Activated CD8-positive, alpha-beta memory T cell treated with anti-CD3 and anti-CD28 coated beads for 48 hours (primary cell): ENCODE measurements at regions not wholly inside any gene's neighbourhood (a gene's known extent, or its start where the extent isn't known, plus 50 kb on each side); places are given as distances from the start of the nearest gene placed in this dataset.

Source experiments
- DNase-seq, 3 experiments: peaks; one replicate each; pipeline ENCODE4 v3.0.0-alpha.2; 2020; ENCODE audit warnings: low read depth in 2 of 3, low spot score in 2 of 3

DNA sequence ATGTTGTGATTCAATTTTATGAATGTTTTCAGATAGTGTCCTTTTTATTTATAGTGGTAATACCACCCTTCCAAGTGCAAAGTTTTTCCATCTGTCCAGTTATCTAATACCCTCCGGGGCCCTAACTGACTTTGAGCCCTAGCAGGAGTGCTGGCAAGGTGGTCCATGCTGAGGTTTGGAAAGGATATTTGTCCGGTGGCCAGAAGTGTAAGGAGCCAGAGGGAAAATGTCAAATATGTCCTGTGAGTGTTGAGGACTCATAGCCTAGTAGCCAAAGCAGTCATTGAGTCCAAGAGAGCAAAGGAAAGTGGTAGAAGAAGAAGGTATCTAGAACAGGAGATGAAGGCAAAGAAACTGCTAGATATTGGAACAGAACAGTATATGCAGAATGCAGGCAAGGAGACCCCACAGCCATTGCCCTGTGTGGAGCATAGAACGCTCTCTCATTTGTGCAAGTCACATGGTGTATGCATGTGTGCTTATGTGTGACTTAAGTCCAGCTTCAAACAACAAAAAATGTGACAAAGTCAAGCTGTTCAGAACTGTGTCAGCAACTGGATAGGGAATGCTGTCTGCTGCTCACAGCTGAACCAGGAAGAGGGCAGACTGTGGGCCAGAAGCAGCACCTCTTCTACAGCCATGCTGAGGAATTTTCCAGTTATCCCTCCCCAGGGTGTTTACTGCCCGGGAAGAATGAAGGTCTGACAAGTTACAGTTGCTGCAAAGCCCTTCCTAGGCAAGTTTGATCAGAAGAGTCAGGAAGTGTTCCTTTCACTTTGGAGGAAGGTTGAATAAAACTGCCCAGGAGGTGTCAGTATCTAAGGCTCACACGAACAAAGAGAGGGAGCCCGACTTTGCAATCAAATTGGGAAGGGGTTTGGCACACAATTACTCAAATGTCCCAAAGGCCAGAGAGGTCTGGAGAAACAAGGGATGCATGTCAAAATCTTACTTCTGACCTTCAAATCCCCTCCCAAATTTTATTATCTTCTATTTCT lies 463.3 kb upstream of the DMAC1 start:
- no peak for DNase-seq

DNA sequence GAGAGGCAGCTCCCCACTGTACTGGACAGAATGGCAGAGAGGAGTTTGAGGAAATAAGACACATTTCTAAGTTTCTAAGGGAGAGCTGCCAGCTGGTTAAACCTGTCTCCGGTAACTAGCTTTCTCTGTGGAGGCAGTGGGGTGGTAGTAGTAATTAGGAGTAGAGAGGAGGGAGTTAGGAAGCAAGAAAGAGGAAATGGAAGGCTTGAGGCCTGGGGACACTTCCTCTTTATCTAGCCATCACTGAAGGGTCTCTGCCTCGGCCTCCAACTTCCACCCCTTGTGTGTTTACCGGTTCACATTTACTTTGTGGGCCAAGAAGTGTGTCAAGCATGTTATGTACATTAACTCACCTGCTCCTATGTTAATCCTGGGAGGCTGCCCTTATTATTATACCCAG lies 462.2 kb upstream of the DMAC1 start:
- no peak for DNase-seq

DNA sequence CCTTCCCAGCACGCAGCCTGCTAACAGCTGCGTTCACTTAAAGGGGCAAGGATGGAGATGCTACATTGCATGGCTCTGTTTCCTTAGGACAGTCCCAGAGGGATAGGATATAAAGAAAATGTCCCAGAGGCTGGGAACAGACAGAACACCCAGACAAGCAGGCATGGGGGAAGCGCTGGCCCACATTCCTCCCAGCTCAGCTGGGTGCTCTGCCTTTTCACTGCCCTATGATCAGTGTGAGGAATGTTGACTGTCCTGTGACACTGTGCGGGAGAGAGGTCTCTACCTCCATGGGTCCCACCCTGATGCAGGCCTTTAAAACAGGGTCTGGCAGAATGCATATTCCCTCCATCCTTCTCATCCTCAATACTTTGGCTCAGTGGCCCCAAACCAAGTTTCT lies 459.4 kb upstream of the DMAC1 start:
- DNase-seq = no peak

DNA sequence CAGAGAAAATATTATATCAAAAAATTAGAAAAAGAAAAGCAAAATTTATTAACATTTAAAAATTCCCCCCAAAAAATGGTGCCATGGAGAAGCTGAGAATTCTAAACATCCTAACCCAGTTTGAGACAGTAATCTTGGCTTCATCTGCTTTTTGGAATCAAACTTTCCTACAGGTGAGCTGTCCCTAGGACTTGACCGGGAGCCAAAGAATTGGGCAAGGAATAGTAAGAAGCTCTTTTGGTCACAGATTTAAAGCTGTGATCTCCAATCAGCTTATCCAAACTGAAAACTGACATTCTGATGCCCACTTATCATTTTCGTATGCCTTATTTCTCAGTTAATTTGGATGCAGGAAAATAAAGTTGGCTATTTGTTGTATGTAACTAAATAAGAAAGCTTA lies 457.3 kb upstream of the DMAC1 start:
- DNase-seq = no peak

DNA sequence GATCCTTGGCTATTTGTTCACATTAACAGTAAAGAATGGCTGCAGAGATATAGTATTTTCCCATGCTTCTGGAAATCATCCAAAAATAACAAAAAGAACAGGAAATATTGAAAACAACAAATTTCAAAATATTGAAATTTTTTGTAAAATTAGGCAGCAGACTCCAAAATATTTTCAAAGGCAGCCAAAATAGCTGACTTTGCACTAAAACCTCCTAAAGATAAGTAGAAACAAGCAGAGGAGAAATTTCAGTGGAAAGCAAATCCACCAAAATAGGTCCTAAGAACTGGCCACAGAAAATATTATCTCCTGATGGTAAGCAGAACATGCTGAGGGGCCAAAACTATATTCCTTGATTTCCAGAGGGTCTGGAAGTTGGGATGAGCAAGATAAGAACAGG lies 456.3 kb upstream of the DMAC1 start:
- DNase-seq = no peak

DNA sequence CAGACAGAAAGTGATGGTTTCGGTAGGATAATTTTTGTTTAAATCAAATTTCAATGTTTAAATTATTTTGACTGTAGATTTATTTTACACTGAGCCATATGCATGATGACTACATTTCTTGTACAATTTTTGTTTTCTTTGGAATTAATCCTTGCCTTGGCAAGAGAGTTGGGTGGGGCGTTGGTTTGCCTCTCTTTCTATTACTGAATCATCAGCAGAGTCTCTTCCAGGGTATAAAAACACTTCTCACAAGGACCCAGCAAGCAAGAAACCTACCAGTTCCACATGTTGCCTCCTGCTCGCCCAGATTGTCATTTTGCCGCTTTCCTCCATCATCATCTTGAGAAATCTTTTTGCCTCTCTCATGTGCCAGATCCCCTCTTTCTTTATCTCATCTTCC lies 455.0 kb upstream of the DMAC1 start:
- no peak for DNase-seq

DNA sequence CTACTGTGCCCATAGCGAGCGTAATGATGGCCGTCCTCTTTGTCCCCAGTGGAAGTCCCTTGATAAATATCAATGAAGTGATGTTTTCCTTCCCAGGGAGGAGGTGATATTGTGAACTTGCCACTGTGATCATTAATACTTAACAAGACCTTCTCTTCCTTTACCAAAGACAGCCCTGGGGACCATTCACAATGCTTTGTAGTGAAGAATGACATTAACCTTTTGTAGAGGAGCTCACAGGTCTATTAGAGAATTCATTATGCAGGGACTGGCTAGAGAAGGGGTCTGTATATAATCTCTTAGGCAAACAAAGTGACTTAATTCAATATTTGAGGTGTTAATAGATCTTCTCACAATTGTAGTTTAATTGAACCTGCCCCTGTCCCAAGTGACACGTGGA lies 452.9 kb upstream of the DMAC1 start:
- DNase-seq = no peak

DNA sequence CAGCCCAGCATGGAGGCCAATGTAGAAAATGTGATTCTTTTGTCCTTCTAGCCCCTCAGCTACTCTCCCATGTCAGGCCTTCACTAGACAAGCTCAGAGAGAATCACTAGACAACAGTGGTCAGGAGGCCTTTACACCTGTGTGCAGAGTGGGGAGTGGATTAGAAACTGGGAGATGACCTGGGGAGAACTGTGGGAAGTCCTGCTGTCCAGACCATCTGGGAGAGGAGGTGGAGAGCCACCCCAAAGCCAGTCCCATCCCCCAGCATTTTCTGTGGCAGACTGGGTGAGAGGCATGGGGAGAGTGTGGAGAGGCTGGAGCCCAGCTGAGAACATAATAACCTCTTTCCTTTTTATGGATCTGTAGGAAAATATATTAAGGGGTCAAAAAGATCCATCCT lies 452.0 kb upstream of the DMAC1 start:
- DNase-seq = no peak

DNA sequence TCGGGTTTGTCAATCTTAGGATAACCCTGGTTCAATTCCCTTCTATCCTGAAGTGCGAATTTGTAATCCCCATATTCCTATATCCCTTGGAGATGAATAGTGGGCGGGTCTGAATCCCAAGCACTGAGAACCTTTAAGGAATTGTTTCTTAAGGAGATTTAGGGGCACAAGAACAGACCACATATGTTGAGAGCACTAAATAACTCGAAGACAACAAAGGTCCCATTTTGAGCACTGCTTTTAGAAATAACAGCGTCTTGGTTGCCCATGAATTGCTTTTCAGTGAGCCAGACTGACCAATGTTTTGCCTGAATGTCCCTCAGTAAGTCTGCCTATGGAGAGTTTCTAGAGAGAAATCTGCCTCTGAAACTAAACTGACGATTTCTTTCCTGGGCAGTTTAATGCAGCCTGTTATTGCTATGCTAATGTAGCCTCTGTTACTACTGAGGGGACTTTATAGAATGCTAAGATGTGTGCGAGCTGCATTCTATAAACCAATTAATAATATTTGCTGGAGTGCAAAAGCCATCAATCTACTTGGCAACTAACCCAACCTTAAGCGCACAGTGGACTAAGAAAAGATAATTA lies 445.0 kb upstream of the DMAC1 start:
- DNase-seq = no peak

DNA sequence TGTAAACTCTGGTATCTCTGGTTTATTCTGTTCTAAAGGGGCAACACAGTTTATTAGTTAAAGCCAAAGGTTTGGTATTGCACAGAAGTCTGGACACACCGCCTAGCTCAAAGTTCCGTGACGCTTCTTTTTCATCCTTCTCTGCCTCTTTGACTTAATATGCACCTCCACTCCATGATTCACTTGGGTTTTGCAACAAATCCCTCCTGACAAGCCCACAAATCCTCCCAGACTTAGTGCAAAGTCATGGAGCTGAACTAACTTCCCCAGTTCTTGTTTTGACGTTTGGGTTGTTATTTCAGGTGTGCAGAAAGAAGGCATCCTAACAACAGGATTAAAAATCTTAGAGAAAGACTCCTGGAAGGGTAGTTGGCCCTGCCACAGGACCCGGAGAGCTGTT lies 441.6 kb upstream of the DMAC1 start:
- DNase-seq = no peak

DNA sequence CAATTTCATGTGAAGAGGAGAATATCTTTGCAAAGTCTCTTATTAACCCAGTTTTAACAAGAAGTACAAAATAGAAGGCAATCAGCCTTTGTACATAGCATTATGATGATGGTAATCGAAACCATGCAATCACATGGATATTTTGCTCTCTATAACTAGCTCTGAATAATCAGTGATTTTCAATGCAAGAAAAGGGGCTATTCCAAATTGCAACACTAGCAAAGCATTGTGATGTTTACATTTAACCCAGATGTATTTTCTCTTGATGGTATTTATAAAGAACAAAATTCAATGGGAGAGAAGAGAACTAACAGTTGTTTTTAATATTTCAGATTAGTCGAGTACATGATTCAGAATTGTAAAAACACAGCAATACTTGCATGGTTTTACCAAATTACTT lies 437.5 kb upstream of the DMAC1 start:
- no peak for DNase-seq

DNA sequence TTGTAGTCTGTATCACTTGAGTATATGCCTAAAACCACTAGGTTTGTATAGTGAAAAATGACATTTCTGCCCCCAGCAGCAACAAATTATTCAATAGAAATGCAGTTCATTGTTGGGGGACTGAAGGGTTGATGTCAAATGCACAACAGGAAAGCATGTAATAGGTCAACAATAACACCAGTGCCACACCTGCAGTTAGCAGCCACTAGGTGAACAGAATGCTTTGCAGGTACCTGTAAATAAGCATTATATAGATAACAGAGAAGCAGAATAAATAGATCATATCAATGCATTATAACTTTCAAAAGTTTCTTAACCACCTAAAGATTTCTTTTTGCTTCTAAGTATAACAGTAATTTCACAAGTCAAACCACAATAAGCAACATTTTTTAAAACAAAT lies 435.9 kb upstream of the DMAC1 start:
- no peak for DNase-seq

DNA sequence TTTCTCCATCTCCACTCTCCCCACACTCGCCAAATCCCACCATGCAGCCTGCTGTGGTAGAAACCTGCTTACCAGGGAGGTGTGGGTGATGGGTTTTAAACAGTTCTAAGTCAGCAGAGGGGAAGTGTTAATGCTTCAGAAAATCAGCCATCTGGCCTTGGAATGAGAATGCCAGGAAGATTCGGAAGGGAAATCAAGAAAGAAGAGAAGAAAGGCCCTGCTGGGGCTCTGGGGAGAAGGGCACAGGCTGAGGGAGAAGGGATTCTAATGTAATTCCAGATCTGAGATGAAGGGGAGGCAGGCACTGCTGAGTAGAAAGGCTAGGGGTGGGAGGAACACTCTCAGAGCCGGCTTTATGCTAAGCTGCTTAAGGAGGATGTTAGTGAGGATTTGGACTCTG lies 434.7 kb upstream of the DMAC1 start:
- DNase-seq = no peak

DNA sequence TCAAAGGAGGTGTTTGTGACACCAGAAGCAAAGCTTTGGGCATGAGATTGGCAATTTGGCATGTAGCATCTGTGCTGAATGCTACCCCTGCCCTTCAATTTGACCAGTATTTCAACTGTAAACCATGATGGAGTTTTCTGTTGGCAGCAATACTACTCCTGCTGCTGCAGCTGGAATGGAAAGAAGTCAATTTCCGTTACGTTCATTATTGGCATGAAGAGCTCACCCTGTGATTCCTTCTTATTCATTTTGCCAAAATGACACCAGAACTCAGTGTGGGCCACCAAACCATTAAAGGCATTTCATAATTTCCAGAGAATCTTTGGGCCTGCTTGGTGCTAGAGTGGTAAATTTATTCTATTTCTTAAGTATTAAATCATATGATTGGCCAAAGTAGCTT lies 433.1 kb upstream of the DMAC1 start:
- no peak for DNase-seq

DNA sequence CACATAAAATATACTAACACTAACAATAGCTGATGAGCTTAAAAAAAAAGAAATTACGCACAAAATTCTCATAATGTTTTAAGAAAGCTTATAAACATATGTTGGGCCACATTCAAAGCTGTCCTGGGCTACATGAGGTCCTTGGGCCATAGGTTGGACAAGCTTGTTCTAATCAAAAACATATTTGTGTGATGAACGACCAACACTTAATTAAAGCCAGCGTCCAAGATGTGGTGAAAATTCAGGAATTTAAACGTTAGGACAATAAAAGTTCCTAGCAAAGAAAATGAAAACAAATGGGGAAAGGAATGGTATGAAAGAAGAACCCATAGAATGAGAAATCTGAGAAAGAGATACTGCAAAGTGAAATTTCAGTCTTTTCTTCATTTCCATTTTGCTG lies 429.6 kb upstream of the DMAC1 start:
- DNase-seq = no peak

DNA sequence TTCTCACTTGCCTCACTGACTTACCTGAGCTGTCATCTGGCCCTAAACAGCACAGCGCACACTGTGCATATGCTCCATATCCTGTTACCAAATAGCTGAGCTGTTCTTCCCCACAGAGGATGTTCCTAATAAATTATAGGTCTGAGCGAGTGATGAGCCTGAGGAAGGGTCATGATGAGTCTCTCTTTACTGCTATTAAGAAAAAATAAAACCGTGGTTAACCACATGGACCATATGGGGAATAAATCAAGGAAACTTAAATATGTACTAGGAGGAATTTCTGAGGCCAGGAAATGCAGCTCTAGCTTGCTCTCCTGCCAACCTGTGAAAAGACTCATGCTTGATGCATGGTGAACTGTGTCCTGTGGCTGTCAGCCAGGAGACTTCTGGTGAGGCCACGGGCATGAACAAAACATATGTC lies 424.8 kb upstream of the DMAC1 start:
- no peak for DNase-seq

DNA sequence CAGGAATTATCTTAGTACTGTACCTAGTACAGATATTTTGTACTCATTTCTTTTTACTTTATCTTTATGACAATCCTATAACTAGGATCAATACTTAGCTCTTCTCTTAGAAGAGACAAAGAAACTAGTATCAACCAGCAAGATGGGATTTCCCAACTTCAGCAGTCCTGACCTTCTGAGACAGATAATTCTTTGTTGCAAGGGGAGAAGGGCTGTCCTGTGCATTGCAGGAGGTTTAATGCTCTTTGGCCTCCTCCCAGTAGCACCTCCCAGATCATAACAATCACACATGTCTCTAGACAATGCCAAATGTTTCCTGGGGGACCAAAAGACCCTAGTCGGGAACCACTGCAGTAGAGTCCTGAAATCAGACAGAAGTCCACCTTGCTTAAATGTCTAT lies 424.3 kb upstream of the DMAC1 start:
- DNase-seq = no peak

DNA sequence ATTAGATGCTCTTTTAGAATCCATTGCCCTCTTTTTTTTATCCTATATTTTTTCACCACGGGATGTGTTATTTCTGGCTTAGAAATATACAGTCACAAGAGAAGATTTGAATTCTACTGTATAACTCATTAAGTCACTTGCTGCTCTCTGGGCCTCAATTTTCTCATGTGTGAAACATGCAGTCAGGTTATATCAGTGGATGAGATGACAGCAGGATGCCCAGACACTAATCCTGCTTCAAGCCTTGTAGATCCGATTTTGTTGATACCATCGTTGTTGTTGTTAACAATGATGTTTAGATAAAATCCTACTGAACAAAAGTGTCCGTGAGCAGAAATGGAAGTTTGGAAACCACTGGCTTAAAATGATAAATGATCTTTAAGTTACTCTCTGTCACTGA lies 421.9 kb upstream of the DMAC1 start:
- DNase-seq = no peak

DNA sequence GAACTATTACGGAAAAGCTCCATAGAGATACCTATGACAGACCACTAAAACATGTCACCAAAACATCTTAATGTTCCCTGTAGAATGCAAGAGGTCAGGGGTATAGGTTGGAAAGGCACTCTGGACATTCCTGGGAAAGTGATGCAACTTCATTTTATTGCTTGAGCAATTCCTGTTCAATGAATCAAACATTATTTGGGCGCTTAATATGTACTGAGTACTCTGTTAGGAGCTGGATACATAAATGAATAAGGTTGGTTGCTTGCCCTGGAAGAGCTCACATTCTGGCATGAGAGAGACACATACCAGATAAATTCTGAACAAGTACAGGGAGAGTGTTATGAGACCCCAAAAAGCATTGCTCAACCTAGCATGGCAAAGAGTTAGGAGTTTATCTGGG lies 408.9 kb upstream of the DMAC1 start:
- no peak for DNase-seq

DNA sequence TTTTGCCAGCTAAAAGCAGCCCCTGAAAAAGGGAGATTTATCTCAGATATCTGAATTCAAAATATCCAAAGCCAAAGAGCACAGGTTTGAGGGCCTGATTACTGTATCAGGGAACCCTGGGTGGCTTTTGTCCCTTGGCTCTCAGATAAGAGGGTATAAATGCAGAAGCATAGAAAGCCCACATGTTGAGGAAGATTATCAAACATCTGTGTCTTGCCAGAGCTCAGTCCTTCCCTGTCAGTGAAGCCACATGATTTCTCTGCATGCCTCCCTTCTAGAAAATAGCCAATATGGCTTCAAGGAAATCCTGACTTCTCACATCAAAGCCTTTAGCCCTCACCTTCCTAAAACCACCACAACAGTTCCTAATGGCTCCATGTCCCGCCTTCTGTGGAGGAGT lies 408.0 kb upstream of the DMAC1 start:
- DNase-seq = no peak

DNA sequence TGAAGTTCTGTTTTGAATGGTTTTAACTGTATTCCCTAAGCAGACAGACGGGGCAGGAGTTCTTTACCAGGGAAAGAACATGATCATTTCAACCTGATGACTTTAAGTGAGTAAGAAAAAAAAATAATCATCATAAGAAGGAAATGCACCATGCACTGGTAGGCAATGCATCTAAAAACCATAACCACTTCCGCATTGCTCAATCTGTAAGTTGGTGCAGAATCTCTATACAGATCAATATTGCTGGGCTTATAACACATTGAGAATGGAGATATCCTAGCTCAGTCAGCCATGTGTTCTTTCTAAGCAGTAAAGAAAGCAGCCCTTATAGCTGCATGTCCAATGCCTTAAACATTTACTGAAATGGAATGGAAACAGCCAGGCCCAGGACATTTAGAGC lies 407.1 kb upstream of the DMAC1 start:
- DNase-seq = no peak

DNA sequence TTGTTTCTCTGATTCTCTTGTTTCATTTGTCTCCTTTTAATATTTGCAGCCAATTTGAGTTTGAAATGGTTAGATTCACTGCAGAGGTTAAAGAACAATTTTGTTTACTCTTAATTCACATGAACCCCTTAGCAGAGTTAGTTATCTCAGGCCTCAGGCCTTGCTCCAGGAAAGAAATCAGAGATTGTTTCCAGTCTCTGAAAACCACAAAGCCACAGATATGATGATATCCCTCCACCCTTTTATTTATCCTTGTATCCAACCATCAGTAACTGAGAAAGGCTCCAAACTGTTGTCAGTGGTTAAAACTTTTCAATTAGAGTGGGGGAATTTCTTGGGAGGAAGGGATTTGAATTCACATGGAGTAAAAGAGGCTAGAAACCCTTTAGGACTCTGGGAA lies 406.0 kb upstream of the DMAC1 start:
- no peak for DNase-seq

DNA sequence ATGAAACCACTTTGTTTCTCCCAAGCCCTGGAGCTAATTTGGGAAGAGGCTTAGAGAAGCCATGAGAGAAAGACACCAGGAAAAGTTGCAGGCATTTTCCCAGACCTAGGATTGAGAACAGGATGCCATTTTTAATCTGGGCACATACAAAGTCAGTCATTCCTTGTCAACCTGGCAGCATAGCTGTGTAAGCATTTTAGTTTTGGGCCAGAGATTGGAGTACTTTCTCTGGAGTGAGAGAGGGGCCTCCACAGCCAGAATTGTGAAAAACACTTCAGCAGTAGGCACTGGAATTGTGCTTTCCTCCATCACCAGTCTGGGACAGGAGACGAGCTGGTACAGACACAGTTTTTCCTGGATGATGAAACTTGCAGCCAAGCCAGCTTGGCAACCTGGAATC lies 390.3 kb upstream of the DMAC1 start:
- DNase-seq = no peak
